B cell (primary cell): ENCODE measurements at regions not wholly inside any gene's neighbourhood (a gene's known extent, or its start where the extent isn't known, plus 50 kb on each side); places are given as distances from the start of the nearest gene placed in this dataset.

Source experiments
- ATAC-seq: fragments of 200-7000 bp; cut with Tn5 transposase; one replicate; pipeline ENCODE4 v1.10.0; 2021; ENCODE audit warnings: low read depth, mild to moderate bottlenecking, moderate number of reproducible peaks, moderate library complexity
- CTCF ChIA-PET: fragments of 350-600 bp; sonication (Branson Sonifier 250); formaldehyde crosslinking; loops from one replicate; lab custom pipeline; 2021; ENCODE audit warnings: antibody characterized with exemption, inconsistent platforms; lab: Charles Lee
- POLR2A ChIA-PET: fragments of 350-600 bp; sonication (Branson Sonifier 250); formaldehyde crosslinking; loops from one replicate; lab custom pipeline; 2021; ENCODE audit warnings: antibody characterized with exemption; lab: Charles Lee
- DNase-seq: peaks from one replicate; pipeline ENCODE4 v3.0.0; 2013
- H2AFZ ChIP-seq: 2 replicates; pipeline ENCODE4 v1.6.1; 2012; ENCODE audit warnings: mild to moderate bottlenecking, low read depth, low read length; ENCODE audit not compliant: insufficient read depth, poor library complexity, severe bottlenecking
- H3K27ac ChIP-seq, 2 donors: 1 replicate in 1 of 2; 2 replicates in 1 of 2; pipeline ENCODE4 v1.5.1; 2012 to 2013; ENCODE audit warnings: low read length in 2 of 2, mild to moderate bottlenecking in 2 of 2, moderate library complexity in 1 of 2
- H3K27me3 ChIP-seq, 4 experiments: fragments of 200-600 bp in 1 of 4; sonication (generic) in 1 of 4; replicated peaks in 1 of 4; 1 replicate in 2 of 4; 2 replicates in 2 of 4; pipeline versions ENCODE4 v1.6.1 to v1.7.0; 2013 to 2016; ENCODE audit warnings: low read length in 3 of 4, mild to moderate bottlenecking in 2 of 4, mixed read lengths in 1 of 4, moderate library complexity in 1 of 4; ENCODE audit not compliant: insufficient read depth in 4 of 4, control insufficient read depth in 3 of 4; ENCODE audit errors: control extremely low read depth in 1 of 4
- H3K36me3 ChIP-seq, 2 experiments: replicated peaks in 1 of 2; 1 replicate in 1 of 2; 2 replicates in 1 of 2; pipeline versions ENCODE4 v1.6.1 to v1.7.1; 2013; ENCODE audit warnings: low read length in 1 of 2; ENCODE audit not compliant: insufficient read depth in 2 of 2, control insufficient read depth in 1 of 2; ENCODE audit errors: control extremely low read depth in 1 of 2, extremely low read depth in 1 of 2
- H3K4me1 ChIP-seq, 2 donors: fragments of 200-600 bp in 1 of 2; sonication (generic) in 1 of 2; 1 replicate in 1 of 2; 2 replicates in 1 of 2; pipeline versions ENCODE4 v1.5.1 to v1.6.1; 2013 to 2017; ENCODE audit warnings: low read length in 2 of 2; ENCODE audit not compliant: control insufficient read depth in 2 of 2, insufficient read depth in 2 of 2
- H3K4me2 ChIP-seq: replicated peaks from 2 replicates; pipeline ENCODE3; 2012; ENCODE audit warnings: mild to moderate bottlenecking, low read depth, low read length; ENCODE audit not compliant: poor library complexity, severe bottlenecking
- H3K4me3 ChIP-seq, 5 experiments: fragments of 200-600 bp in 1 of 5; sonication (generic) in 1 of 5; 1 replicate in 3 of 5; 2 replicates in 2 of 5; pipeline versions ENCODE4 v1.5.1 to v1.7.0; 2011 to 2016; ENCODE audit warnings: low read length in 4 of 5, mild to moderate bottlenecking in 4 of 5, low read depth in 2 of 5, control low read depth in 1 of 5, moderate library complexity in 1 of 5; ENCODE audit not compliant: insufficient read depth in 1 of 5; ENCODE audit errors: control extremely low read depth in 1 of 5, extremely low read depth in 1 of 5
- H3K79me2 ChIP-seq: fragments of 200-600 bp; sonication (generic); one replicate; pipeline ENCODE4 v1.6.0; 2016; ENCODE audit warnings: low read length; ENCODE audit not compliant: control insufficient read depth, insufficient read depth
- H3K9ac ChIP-seq: fragments of 200-600 bp; sonication (generic); 2 replicates; pipeline ENCODE4 v1.6.1; 2017; ENCODE audit warnings: mild to moderate bottlenecking, low read length, moderate library complexity
- H3K9me3 ChIP-seq, 3 donors: one replicate each; pipeline versions ENCODE4 v1.6.1 to v1.7.1; 2013; ENCODE audit warnings: low read length in 2 of 3; ENCODE audit not compliant: control insufficient read depth in 2 of 3, insufficient read depth in 1 of 3; ENCODE audit errors: control extremely low read depth in 1 of 3
- H4K20me1 ChIP-seq: 2 replicates; pipeline ENCODE4 v1.6.0; 2012; ENCODE audit warnings: mild to moderate bottlenecking, low read length; ENCODE audit not compliant: insufficient read depth, control insufficient read depth, poor library complexity, severe bottlenecking
- H3K27ac Mint-ChIP-seq: one replicate; pipeline ENCODE4 v1.8.0; 2021; ENCODE audit warnings: mixed read lengths
- H3K27me3 Mint-ChIP-seq: one replicate; pipeline ENCODE4 v1.8.0; 2021; ENCODE audit warnings: mixed read lengths
- H3K4me1 Mint-ChIP-seq: one replicate; pipeline ENCODE4 v1.8.0; 2021; ENCODE audit warnings: mixed read lengths
- H3K4me3 Mint-ChIP-seq: one replicate; pipeline ENCODE4 v1.8.0; 2021; ENCODE audit warnings: mixed read lengths
- H3K9me3 Mint-ChIP-seq: one replicate; pipeline ENCODE4 v1.8.0; 2022; ENCODE audit warnings: mixed read lengths; ENCODE audit not compliant: insufficient read depth
- EZH2 ChIP-seq: IDR thresholded peaks from 2 replicates; pipeline ENCODE4 v1.6.1; 2012; ENCODE audit warnings: borderline replicate concordance, low read depth, mild to moderate bottlenecking, moderate library complexity, low read length; ENCODE audit not compliant: insufficient read depth, poor library complexity, severe bottlenecking
- WGBS: methylation state at CpG from one replicate; pipeline ENCODE4 v1.1.5; 2013; ENCODE audit warnings: missing lambda C conversion rate; ENCODE audit not compliant: insufficient coverage; 5-methylcytosine and 5-hydroxymethylcytosine counted together
- intact Hi-C: fragments of 100-400 bp; cut with micrococcal nuclease; formaldehyde crosslinking; loops from one replicate; pipeline ENCODE4 v1.10.0; 2022
- TF ChIP-seq, protein P1 (sequence below): fragments of 200-600 bp; IDR thresholded peaks from one replicate; pipeline ENCODE4 v1.8.0; 2022; ENCODE audit warnings: antibody characterized with exemption, mild to moderate bottlenecking

DNA sequence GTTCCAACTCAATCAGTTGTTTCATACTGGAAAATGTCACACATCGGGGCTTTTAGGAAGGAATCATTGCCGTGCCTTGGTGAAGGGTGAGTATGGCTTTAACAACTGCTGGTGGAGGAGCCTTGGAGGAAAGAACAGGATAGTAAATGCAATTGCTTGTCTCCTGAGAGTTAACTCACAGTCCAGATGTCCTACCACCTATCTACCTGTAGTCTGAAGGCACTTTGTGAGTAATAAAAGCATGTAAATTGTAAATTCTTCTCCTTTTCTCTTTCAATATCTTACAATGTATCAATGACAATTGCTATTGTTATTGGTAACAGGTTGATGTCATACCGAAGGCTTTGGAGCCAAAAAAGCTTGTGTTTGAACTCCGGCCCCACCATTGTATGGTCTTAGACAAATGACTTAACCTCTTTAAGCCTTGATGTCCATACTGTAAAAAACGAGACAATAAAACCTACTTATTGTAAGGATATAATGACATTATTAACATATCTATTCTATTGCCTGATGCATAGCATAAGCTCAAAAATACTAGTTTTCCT lies 397.4 kb downstream of the ADAMTS20 start:
- H3K4me3 Mint-ChIP-seq: no peak overlapping the region
- ATAC-seq: no peak

GRCh38 chr12:43151441-43151981 lies 400.5 kb downstream of the ADAMTS20 start:
- ATAC-seq: no peak
- H3K27ac Mint-ChIP-seq: no peak overlapping the region
- TF ChIP-seq, protein P1, sequence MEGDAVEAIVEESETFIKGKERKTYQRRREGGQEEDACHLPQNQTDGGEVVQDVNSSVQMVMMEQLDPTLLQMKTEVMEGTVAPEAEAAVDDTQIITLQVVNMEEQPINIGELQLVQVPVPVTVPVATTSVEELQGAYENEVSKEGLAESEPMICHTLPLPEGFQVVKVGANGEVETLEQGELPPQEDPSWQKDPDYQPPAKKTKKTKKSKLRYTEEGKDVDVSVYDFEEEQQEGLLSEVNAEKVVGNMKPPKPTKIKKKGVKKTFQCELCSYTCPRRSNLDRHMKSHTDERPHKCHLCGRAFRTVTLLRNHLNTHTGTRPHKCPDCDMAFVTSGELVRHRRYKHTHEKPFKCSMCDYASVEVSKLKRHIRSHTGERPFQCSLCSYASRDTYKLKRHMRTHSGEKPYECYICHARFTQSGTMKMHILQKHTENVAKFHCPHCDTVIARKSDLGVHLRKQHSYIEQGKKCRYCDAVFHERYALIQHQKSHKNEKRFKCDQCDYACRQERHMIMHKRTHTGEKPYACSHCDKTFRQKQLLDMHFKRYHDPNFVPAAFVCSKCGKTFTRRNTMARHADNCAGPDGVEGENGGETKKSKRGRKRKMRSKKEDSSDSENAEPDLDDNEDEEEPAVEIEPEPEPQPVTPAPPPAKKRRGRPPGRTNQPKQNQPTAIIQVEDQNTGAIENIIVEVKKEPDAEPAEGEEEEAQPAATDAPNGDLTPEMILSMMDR: no peak
- TF ChIP-seq EZH2: no peak
- intact Hi-C loops: no loop called here
- H3K4me3 Mint-ChIP-seq: no peak overlapping the region
- no peaks in the 10 kb centered on the region for H3K27me3 Mint-ChIP-seq
- Histone ChIP-seq H3K4me1 (no peaks in the 10 kb centered on the region), H3K9me3 (no peaks in the 10 kb centered on the region), H3K36me3 (no peaks in the 10 kb centered on the region), H3K79me2 (no peaks in the 10 kb centered on the region), H4K20me1 (no peaks in the 10 kb centered on the region), H2AFZ (no peak overlapping the region), H3K27ac (no peak overlapping the region), H3K9ac (no peak overlapping the region), H3K4me2 (no peak overlapping the region), H3K27me3 (no peaks in the 10 kb centered on the region), H3K4me3 (no peak overlapping the region)
- DNase-seq: no peak
- ChIA-PET POLR2A (no interaction called here), CTCF (no interaction called here)
- H3K9me3 Mint-ChIP-seq: no peaks in the 10 kb centered on the region
- WGBS: no CpG with 5 or more reads among the region's 4 CpGs
- no peaks in the 10 kb centered on the region for H3K4me1 Mint-ChIP-seq

More for the DNA sequence above, 397.4 kb downstream of the ADAMTS20 start:
- H3K27ac ChIP-seq: no peak overlapping the region
- no peaks in the 10 kb centered on the region for H3K4me1 ChIP-seq
- H3K4me3 ChIP-seq: no peak overlapping the region
- H3K9ac ChIP-seq: no peak overlapping the region
- no peak for DNase-seq
- Mint-ChIP-seq H3K4me1 (no peaks in the 10 kb centered on the region), H3K27me3 (no peaks in the 10 kb centered on the region), H3K9me3 (no peaks in the 10 kb centered on the region), H3K27ac (no peak overlapping the region)
- 100% methylated on average over 2 of the region's 5 CpGs for WGBS
- no peak overlapping the region for H3K4me2 ChIP-seq
- intact Hi-C loops: no loop called here
- H3K79me2 ChIP-seq: no peaks in the 10 kb centered on the region
- TF ChIP-seq, protein P1: no peak
- TF ChIP-seq EZH2: no peak
- no peaks in the 10 kb centered on the region for H3K27me3 ChIP-seq
- POLR2A ChIA-PET: no interaction called here
- CTCF ChIA-PET: no interaction called here
- H2AFZ ChIP-seq: no peak overlapping the region
- no peaks in the 10 kb centered on the region for H3K36me3 ChIP-seq
- peaks cover 0 to 1% (median 0%) of the 10 kb centered on the region in 3 donors for H3K9me3 ChIP-seq
- H4K20me1 ChIP-seq: no peaks in the 10 kb centered on the region
